ENCODE measurements at regions not wholly inside any gene's neighbourhood (a gene's known extent, or its start where the extent isn't known, plus 50 kb on each side); places are given as distances from the start of the nearest gene placed in this dataset.

DNA sequence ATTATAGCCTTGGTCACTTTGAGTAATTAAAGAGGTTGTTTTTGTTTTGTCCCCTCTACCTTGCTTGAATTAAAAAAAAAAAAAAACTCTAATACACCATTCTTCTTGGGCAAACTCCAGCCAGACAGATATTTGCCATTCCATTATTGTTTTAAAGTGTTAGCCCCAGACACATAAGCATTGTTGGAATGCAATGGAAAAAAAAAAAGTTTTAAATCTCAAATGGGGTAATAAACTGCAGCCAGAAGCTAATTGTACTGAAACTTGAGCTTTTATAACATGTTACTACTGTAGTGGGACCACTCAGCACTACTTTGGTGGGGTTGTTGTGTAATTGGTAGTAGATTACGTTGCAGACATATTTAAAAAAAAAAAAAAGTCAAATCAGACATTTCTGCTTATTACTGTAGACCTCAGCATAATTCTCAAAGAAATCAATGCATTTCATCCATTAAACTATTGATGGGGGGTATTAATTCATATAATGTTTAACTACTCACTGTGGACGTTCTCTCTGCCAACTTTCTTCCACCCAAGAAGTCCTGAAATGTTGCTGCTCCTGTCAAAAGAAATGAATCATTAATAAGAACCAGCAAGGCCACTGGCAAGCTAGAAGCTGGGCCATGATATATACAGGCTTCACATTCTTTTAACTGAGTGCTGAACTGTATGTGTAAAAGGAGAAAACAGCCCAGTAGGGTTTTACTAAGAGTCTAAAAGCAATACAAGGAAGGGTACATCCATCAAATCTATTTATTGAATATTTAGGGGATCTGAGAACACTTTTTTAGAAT is 626.6 kb upstream of the SOX9 start:
- no TSS peak for BruUV-seq (replicated peaks)
- Histone ChIP-seq H3K4me1 (ENCODE audit: control insufficient read depth, extremely low read depth, insufficient read depth, low read length) (no peaks in the 10 kb centered on the region), H3K79me2 (ENCODE audit: control insufficient read depth, insufficient read depth, low read length) (no peaks in the 10 kb centered on the region), H2AFZ (ENCODE audit: low read depth, low read length) (no peak overlapping the region), H3K4me2 (ENCODE audit: insufficient read depth, low read length) (no peak overlapping the region), H4K20me1 (replicated peaks; ENCODE audit: control insufficient read depth, extremely low read depth, insufficient read depth, low read length) (no peaks in the 10 kb centered on the region), H3K4me3 (replicated peaks in 1 of 3; ENCODE audit: insufficient read depth in 1 of 3, low read depth in 1 of 3, low read length in 3 of 3) (no peak overlapping the region), H3K27me3 (ENCODE audit: control insufficient read depth in 2 of 2, insufficient read depth in 2 of 2, low read length in 2 of 2) (no peaks in the 10 kb centered on the region), H3K27ac (ENCODE audit: insufficient read depth, low read depth, low read length) (no peak overlapping the region), H3K36me3 (ENCODE audit: control insufficient read depth in 2 of 2, extremely low read depth in 1 of 2, insufficient read depth in 2 of 2, low read length in 2 of 2) (no peaks in the 10 kb centered on the region), H3K9me3 (replicated peaks; ENCODE audit: control insufficient read depth, insufficient read depth, low read length) (peaks cover 8% of the 10 kb centered on the region), H3K9me1 (replicated peaks; ENCODE audit: control insufficient read depth, extremely low read depth, insufficient read depth, low read length) (no peaks in the 10 kb centered on the region), H3K9ac (replicated peaks; ENCODE audit: extremely low read depth, insufficient read depth, low read length) (no peak overlapping the region)
- DNase-seq (ENCODE audit: low read depth, low spot score) (no peak), FAIRE-seq (no peak)
- ChIA-PET POLR2A (no interaction called here), CTCF (no interaction called here)
- TF ChIP-seq, protein P1, sequence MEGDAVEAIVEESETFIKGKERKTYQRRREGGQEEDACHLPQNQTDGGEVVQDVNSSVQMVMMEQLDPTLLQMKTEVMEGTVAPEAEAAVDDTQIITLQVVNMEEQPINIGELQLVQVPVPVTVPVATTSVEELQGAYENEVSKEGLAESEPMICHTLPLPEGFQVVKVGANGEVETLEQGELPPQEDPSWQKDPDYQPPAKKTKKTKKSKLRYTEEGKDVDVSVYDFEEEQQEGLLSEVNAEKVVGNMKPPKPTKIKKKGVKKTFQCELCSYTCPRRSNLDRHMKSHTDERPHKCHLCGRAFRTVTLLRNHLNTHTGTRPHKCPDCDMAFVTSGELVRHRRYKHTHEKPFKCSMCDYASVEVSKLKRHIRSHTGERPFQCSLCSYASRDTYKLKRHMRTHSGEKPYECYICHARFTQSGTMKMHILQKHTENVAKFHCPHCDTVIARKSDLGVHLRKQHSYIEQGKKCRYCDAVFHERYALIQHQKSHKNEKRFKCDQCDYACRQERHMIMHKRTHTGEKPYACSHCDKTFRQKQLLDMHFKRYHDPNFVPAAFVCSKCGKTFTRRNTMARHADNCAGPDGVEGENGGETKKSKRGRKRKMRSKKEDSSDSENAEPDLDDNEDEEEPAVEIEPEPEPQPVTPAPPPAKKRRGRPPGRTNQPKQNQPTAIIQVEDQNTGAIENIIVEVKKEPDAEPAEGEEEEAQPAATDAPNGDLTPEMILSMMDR (IDR thresholded peaks at IDR 0.05; ENCODE audit: extremely low read depth in 1 of 2, insufficient read depth in 1 of 2, low read depth in 1 of 2, low read length in 2 of 2) = no peak
- TF ChIP-seq JUN (IDR thresholded peaks at IDR 0.05; ENCODE audit: borderline replicate concordance, insufficient read depth, insufficient read length, low read depth) (no peak), MYC (IDR thresholded peaks at IDR 0.05; ENCODE audit: low read depth, low read length) (no peak), EZH2 (IDR thresholded peaks at IDR 0.05; ENCODE audit: borderline replicate concordance, low read depth, low read length, severe bottlenecking) (no peak), POLR2AphosphoS5 (IDR thresholded peaks at IDR 0.05; ENCODE audit: insufficient read depth, low read depth, low read length) (no peak), GATA2 (IDR thresholded peaks at IDR 0.05; ENCODE audit: insufficient read depth, insufficient read length, low read depth, low read length) (no peak), FOS (IDR thresholded peaks at IDR 0.05; ENCODE audit: borderline replicate concordance, insufficient read depth, low read length) (no peak), POLR2A (IDR thresholded peaks at IDR 0.05; ENCODE audit: low read depth, low read length) (no peak)
- TF ChIP-seq, protein P2, sequence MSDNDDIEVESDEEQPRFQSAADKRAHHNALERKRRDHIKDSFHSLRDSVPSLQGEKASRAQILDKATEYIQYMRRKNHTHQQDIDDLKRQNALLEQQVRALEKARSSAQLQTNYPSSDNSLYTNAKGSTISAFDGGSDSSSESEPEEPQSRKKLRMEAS (IDR thresholded peaks at IDR 0.05; ENCODE audit: insufficient read depth, insufficient read length) = no peak
- dilution Hi-C loops (cut with MboI; ENCODE audit: extremely low pct_ligation_motif_present, low sequenced_read_pairs) = no loop called here
- intact Hi-C loops (cut with micrococcal nuclease) = no loop called here

Data from endothelial cell of umbilical vein (primary cell).